ENCODE measurements at regions not wholly inside any gene's neighbourhood (a gene's known extent, or its start where the extent isn't known, plus 50 kb on each side); places are given as distances from the start of the nearest gene placed in this dataset.

DNA sequence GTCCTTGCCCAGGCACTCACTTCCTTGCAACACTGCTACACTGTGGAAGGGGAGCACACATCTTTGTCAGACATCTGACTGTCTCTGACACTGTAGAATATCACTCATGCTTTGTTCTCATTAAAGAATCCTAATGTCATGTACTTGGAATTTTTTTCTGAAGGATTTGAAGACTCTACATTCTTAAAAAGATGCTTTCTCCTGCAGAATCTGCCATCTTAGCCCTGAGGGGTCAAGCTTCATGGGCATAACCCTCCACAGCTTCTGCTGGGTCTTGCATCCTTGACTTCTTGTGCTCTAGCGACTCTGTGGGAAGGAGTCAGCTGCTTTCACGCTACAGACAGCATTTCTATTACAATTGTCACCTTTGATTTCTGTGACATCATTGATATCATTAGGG lies 417.2 kb downstream of the QKI start:
- Histone ChIP-seq H3K4me3 (replicated peaks; ENCODE audit: low read depth, low read length) (no peak overlapping the region), H3K36me3 (ENCODE audit: control insufficient read depth, insufficient read depth, low read length) (no peaks in the 10 kb centered on the region), H3K27me3 (replicated peaks; ENCODE audit: control insufficient read depth, insufficient read depth, low read length) (no peaks in the 10 kb centered on the region; the same call in 1 of the 2 replicates)
- TF ChIP-seq, protein P1, sequence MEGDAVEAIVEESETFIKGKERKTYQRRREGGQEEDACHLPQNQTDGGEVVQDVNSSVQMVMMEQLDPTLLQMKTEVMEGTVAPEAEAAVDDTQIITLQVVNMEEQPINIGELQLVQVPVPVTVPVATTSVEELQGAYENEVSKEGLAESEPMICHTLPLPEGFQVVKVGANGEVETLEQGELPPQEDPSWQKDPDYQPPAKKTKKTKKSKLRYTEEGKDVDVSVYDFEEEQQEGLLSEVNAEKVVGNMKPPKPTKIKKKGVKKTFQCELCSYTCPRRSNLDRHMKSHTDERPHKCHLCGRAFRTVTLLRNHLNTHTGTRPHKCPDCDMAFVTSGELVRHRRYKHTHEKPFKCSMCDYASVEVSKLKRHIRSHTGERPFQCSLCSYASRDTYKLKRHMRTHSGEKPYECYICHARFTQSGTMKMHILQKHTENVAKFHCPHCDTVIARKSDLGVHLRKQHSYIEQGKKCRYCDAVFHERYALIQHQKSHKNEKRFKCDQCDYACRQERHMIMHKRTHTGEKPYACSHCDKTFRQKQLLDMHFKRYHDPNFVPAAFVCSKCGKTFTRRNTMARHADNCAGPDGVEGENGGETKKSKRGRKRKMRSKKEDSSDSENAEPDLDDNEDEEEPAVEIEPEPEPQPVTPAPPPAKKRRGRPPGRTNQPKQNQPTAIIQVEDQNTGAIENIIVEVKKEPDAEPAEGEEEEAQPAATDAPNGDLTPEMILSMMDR (IDR thresholded peaks at IDR 0.05; ENCODE audit: insufficient read depth, low read length, poor library complexity, severe bottlenecking): no peak
- DNase-seq (ENCODE audit: extremely low read depth, insufficient read length): no peak

DNA sequence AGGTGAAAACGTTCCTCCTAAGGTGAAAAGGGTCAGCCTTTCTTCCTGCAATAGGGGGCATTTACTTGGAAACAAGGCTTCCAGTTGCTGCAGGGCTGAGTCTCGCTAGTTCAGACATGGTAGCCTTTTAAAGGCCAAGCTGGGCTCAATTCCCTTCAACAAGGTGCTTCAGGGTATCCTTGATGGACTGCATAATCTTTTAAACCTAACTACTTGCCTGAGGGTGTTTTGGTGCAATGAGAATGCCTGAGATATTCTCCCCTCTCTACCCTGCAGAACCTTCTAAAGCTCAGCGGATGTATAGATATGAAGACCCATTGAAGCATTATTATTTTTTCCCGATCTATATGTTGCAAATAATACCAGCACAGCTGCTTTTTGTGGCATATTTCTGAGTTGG lies 416.1 kb downstream of the QKI start:
- TF ChIP-seq, protein P1 (IDR thresholded peaks at IDR 0.05; ENCODE audit: insufficient read depth, low read length, poor library complexity, severe bottlenecking): no peak
- no peak overlapping the region for H3K4me3 ChIP-seq (replicated peaks; ENCODE audit: low read depth, low read length)
- H3K36me3 ChIP-seq (ENCODE audit: control insufficient read depth, insufficient read depth, low read length): no peaks in the 10 kb centered on the region
- no peak for DNase-seq (ENCODE audit: extremely low read depth, insufficient read length)
- no peaks in the 10 kb centered on the region; the same call in 1 of the 2 replicates for H3K27me3 ChIP-seq (replicated peaks; ENCODE audit: control insufficient read depth, insufficient read depth, low read length)

DNA sequence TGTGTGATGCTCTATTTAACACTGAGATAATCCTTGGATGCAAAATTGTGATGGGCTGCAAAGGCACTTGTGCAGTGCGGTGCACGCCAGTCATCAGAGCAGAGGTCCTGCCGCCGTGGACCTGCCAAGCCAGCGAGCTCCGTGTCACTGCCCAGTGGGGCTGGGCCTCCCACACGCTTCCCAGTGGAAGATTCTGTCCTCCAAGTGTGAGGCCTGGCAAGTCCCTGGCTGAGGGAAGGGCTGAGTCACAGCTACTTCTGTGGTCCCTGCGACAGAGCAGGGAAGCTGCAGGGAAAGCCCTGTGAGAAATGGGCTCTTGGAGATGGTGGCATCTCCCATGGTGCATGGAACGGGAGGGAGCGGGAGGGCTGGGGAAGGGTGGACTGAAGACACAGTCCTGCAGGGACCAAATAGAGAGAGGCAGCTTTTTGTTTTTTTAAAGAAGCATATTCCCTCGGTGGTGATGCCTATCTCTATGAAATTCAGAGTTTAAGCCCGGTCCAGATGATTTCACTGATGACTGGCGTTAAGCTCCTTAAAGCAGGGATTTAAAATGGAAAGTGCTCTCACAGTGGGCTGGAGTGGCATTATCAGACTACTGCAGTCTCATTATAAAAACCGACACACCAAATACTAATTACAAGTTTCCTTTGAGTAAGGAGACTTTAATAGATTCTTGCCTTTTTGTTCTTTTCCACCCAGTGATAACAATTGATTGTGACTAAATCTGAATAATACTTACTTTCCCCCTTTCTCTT lies 413.7 kb downstream of the QKI start:
- Histone ChIP-seq H3K27me3 (replicated peaks; ENCODE audit: control insufficient read depth, insufficient read depth, low read length) (no peaks in the 10 kb centered on the region; the same call in 1 of the 2 replicates), H3K4me3 (replicated peaks; ENCODE audit: low read depth, low read length) (no peak overlapping the region), H3K36me3 (ENCODE audit: control insufficient read depth, insufficient read depth, low read length) (no peaks in the 10 kb centered on the region)
- DNase-seq (ENCODE audit: extremely low read depth, insufficient read length): no peak
- TF ChIP-seq, protein P1 (IDR thresholded peaks at IDR 0.05; ENCODE audit: insufficient read depth, low read length, poor library complexity, severe bottlenecking): no peak

DNA sequence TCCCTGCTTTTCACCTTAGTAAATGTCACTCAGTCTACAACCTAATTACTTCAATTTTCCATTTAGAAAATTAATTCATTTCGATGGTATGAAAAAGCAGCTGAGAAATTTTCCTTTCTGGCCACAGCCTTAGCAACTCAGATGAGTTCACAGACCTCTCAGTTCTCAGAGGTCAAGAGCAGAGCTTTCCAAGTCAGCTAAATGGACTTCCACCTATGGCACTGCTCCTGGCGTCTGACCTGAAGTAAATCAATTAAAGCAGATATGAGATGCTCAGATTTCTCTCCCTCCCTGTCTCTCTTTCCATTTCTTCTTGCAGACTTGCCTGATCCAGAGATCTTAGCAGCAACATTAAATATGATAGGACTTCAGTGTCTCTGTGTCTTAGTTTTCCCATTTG lies 412.6 kb downstream of the QKI start:
- Histone ChIP-seq H3K27me3 (replicated peaks; ENCODE audit: control insufficient read depth, insufficient read depth, low read length) (no peaks in the 10 kb centered on the region; the same call in 1 of the 2 replicates), H3K36me3 (ENCODE audit: control insufficient read depth, insufficient read depth, low read length) (no peaks in the 10 kb centered on the region), H3K4me3 (replicated peaks; ENCODE audit: low read depth, low read length) (no peak overlapping the region)
- TF ChIP-seq, protein P1 (IDR thresholded peaks at IDR 0.05; ENCODE audit: insufficient read depth, low read length, poor library complexity, severe bottlenecking): no peak
- no peak for DNase-seq (ENCODE audit: extremely low read depth, insufficient read length)

DNA sequence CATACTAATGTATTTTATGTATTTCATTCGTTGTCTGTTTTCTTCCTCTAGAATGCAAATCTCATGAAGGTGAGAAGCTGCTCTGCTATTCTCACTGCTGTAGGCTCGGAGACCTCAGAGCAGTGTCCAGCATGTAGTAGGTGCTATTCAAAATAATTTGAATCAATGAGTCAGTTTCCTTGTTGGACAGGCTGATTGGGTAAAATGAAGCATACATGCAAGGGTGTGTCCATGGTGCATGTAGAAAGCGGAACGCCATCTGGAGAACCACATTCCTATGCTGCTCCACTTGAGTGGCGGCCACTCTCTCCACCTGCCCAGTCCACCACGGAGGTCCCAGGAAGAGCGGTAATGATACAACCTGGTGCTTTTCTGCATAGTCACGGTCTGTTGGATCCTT lies 412.1 kb downstream of the QKI start:
- TF ChIP-seq, protein P1 (IDR thresholded peaks at IDR 0.05; ENCODE audit: insufficient read depth, low read length, poor library complexity, severe bottlenecking): no peak
- Histone ChIP-seq H3K27me3 (replicated peaks; ENCODE audit: control insufficient read depth, insufficient read depth, low read length) (no peaks in the 10 kb centered on the region; the same call in 1 of the 2 replicates), H3K4me3 (replicated peaks; ENCODE audit: low read depth, low read length) (no peak overlapping the region), H3K36me3 (ENCODE audit: control insufficient read depth, insufficient read depth, low read length) (no peaks in the 10 kb centered on the region)
- DNase-seq (ENCODE audit: extremely low read depth, insufficient read length): no peak

All from GM06990 (cell line).